DND-41 (cell line): ENCODE measurements at regions not wholly inside any gene's neighbourhood (a gene's known extent, or its start where the extent isn't known, plus 50 kb on each side); places are given as distances from the start of the nearest gene placed in this dataset.

Experiments
- ATAC-seq: fragments of 200-7000 bp; cut with Tn5 transposase; 3 replicates; pipeline ENCODE4 v1.9.1; 2021; ENCODE audit warnings: low read depth; ENCODE audit not compliant: insufficient read depth
- DNase-seq: peaks from one replicate; pipeline ENCODE4 v3.0.0-alpha.2; 2020
- H2AFZ ChIP-seq: 2 replicates; pipeline ENCODE4 v1.6.0; 2012; ENCODE audit warnings: low read depth, low read length
- H3K27ac ChIP-seq: 2 replicates; pipeline ENCODE4 v1.5.1; 2012; ENCODE audit warnings: low read length, inconsistent platforms
- H3K27me3 ChIP-seq: fragments of 200-600 bp; sonication (generic); 2 replicates; pipeline ENCODE4 v1.6.0; 2012; ENCODE audit warnings: low read length, mild to moderate bottlenecking, inconsistent platforms; ENCODE audit not compliant: insufficient read depth, poor library complexity
- H3K36me3 ChIP-seq: 2 replicates; pipeline ENCODE4 v1.5.1; 2012; ENCODE audit warnings: low read length, inconsistent platforms; ENCODE audit not compliant: insufficient read depth
- H3K4me1 ChIP-seq: 2 replicates; pipeline ENCODE4 v1.5.1; 2012; ENCODE audit warnings: mild to moderate bottlenecking, low read length; ENCODE audit not compliant: insufficient read depth
- H3K4me2 ChIP-seq: 2 replicates; pipeline ENCODE4 v1.6.0; 2012; ENCODE audit warnings: mild to moderate bottlenecking, moderate library complexity, low read length, inconsistent platforms; ENCODE audit not compliant: insufficient read depth
- H3K4me3 ChIP-seq, 2 experiments: fragments of 200-600 bp in 1 of 2; shearing (Covaris generic) in 1 of 2; 2 replicates each; pipeline ENCODE4 v1.5.1; 2012 to 2016; ENCODE audit warnings: inconsistent platforms in 2 of 2, low read length in 2 of 2, mild to moderate bottlenecking in 2 of 2, low read depth in 1 of 2, moderate library complexity in 1 of 2
- H3K79me2 ChIP-seq: 2 replicates; pipeline ENCODE4 v1.6.0; 2012; ENCODE audit warnings: low read length, inconsistent platforms; ENCODE audit not compliant: insufficient read depth
- H3K9ac ChIP-seq: 2 replicates; pipeline ENCODE4 v1.6.0; 2012; ENCODE audit warnings: low read depth, mild to moderate bottlenecking, inconsistent platforms, low read length, moderate library complexity
- H3K9me3 ChIP-seq: 2 replicates; pipeline ENCODE4 v1.5.1; 2012; ENCODE audit warnings: low read length, moderate library complexity, mild to moderate bottlenecking, inconsistent platforms; ENCODE audit not compliant: insufficient read depth, severe bottlenecking
- H4K20me1 ChIP-seq: 2 replicates; pipeline ENCODE4 v1.6.0; 2012; ENCODE audit warnings: low read length; ENCODE audit not compliant: insufficient read depth
- EZH2 ChIP-seq: IDR thresholded peaks from 3 replicates; pipeline ENCODE4 v1.6.1; 2012; ENCODE audit warnings: borderline replicate concordance, low read depth, mild to moderate bottlenecking, moderate library complexity, low read length, inconsistent platforms; ENCODE audit not compliant: severe bottlenecking
- TF ChIP-seq, protein P1 (sequence below): IDR thresholded peaks from 2 replicates; pipeline ENCODE4 v1.5.1; 2012; ENCODE audit warnings: borderline replicate concordance, low read length, moderate library complexity, mild to moderate bottlenecking; ENCODE audit not compliant: poor library complexity, severe bottlenecking; ENCODE audit errors: extremely low read depth

DNA sequence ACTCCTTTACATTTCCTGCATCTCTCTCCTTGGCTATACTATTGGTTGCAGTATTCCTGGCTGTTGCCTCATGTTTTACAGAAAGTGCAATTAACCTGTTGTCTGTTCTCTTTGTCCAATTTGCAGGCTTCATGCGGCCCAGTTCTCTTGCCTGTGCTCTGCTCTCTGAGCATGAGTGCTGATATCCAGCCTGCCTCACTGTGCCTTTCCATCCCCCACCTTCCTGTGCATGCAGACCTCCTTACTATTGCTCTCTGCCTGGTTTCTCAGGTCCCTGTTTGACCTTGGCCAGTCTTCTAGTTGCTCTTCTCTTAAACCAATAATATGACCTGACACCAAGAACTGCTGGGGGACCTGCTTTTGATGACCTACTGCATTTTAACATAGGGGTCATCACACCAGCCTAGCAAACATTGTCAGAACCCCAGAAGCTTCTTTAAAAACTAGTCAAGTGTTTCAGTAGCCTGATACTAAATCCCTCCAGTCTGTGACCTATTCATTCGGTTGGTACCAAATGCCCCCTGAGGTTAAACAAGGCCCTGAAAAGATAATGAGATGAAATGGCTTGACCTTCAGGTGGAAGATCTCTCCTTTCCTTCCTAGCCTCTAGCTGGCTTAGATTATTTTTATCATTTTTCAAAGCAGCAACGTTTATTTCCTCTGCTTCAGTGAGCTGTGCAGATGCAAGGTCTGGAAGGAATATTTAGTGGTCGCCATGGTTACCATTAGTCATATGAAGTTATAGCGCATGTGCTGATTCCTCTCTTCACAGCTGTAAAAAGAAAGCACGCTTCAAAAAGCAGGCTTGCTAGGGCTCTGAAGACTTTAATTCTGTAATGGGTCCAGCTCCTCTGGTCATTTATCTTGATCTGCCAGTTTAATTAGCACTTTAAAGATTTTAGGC lies 216.5 kb downstream of the PHLDA1 start:
- peaks cover 5% of the 10 kb centered on the region; the same call in 1 of the 2 replicates for H3K4me1 ChIP-seq
- no peak overlapping the region for H3K4me3 ChIP-seq
- H4K20me1 ChIP-seq: no peaks in the 10 kb centered on the region
- no peaks in the 10 kb centered on the region for H3K27me3 ChIP-seq
- H3K9ac ChIP-seq: no peak overlapping the region
- TF ChIP-seq, protein P1, sequence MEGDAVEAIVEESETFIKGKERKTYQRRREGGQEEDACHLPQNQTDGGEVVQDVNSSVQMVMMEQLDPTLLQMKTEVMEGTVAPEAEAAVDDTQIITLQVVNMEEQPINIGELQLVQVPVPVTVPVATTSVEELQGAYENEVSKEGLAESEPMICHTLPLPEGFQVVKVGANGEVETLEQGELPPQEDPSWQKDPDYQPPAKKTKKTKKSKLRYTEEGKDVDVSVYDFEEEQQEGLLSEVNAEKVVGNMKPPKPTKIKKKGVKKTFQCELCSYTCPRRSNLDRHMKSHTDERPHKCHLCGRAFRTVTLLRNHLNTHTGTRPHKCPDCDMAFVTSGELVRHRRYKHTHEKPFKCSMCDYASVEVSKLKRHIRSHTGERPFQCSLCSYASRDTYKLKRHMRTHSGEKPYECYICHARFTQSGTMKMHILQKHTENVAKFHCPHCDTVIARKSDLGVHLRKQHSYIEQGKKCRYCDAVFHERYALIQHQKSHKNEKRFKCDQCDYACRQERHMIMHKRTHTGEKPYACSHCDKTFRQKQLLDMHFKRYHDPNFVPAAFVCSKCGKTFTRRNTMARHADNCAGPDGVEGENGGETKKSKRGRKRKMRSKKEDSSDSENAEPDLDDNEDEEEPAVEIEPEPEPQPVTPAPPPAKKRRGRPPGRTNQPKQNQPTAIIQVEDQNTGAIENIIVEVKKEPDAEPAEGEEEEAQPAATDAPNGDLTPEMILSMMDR: no peak
- TF ChIP-seq EZH2: no peak
- no peak overlapping the region for H3K27ac ChIP-seq
- ATAC-seq (peak; percentile 58), DNase-seq (no peak)
- no peaks in the 10 kb centered on the region for H3K9me3 ChIP-seq
- no peak overlapping the region for H2AFZ ChIP-seq
- no peaks in the 10 kb centered on the region for H3K79me2 ChIP-seq
- H3K36me3 ChIP-seq: no peaks in the 10 kb centered on the region
- no peak overlapping the region for H3K4me2 ChIP-seq

DNA sequence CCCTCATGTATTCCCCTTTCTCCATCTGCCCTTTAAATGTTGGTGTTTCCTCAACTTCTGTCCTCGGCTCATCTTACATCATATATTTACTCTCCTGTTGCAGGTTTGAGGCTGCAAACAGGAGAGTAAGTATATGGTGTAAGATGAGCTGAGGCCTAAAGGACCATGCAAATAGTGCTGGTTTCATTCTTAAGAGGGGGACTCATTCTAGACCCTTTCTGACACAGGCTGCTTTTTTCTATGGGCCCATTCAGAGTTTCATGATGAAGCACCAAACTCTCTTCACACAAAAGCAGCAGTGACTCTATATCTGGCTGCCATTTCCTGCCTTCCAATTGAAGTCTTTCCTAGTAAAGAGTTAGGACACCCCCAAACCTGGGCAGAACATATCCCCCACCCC lies 218.5 kb downstream of the PHLDA1 start:
- Histone ChIP-seq H3K4me3 (no peak overlapping the region), H2AFZ (no peak overlapping the region), H3K4me2 (no peak overlapping the region), H3K9ac (no peak overlapping the region), H3K9me3 (no peaks in the 10 kb centered on the region), H3K36me3 (no peaks in the 10 kb centered on the region), H4K20me1 (no peaks in the 10 kb centered on the region), H3K79me2 (no peaks in the 10 kb centered on the region), H3K27ac (no peak overlapping the region), H3K27me3 (no peaks in the 10 kb centered on the region), H3K4me1 (peaks cover 5% of the 10 kb centered on the region; the same call in 1 of the 2 replicates)
- ATAC-seq (no peak), DNase-seq (no peak)
- TF ChIP-seq, protein P1: no peak
- no peak for TF ChIP-seq EZH2

DNA sequence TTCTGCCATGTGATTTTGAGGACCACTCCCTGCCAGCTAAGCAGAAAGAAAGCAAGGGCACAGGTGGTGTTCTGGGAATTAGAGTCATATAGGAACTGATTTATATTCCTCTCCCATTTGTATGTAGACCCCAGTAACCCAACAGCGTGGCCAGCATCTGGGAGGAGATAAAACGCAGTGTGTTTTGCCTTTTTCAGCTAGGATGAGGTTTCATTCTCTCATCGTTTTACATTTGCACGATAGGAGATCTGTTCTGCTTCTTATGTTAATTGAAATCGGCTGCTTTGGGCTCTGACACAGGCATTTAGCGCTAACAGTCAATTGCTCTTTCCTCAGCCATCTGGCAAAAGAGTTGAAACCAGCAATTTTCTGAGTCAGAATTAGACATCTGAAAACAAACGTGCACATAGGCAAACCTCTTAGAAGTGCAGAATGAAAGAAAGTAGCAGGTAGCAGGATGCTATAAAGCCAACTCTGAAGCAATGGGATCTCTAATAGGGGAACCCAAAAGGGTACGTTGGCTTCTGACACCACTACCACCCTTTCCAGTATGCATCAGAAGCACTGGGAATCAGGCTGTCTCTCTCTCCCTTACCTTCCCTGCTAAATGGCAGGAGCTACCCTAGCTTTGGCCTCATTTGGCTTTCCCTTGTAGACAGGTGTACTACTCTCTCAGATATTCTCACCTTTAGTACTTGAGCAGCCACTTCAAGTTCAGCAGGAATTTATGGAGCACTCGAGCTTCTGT lies 219.1 kb downstream of the PHLDA1 start:
- no peak overlapping the region for H2AFZ ChIP-seq
- TF ChIP-seq EZH2: no peak
- TF ChIP-seq, protein P1: no peak
- H3K27ac ChIP-seq: no peak overlapping the region
- no peaks in the 10 kb centered on the region for H3K27me3 ChIP-seq
- ATAC-seq (no peak), DNase-seq (no peak)
- no peaks in the 10 kb centered on the region for H3K9me3 ChIP-seq
- no peak overlapping the region for H3K9ac ChIP-seq
- H3K4me2 ChIP-seq: no peak overlapping the region
- H4K20me1 ChIP-seq: no peaks in the 10 kb centered on the region
- peaks cover 5% of the 10 kb centered on the region; the same call in 1 of the 2 replicates for H3K4me1 ChIP-seq
- H3K79me2 ChIP-seq: no peaks in the 10 kb centered on the region
- no peak overlapping the region for H3K4me3 ChIP-seq
- no peaks in the 10 kb centered on the region for H3K36me3 ChIP-seq
